AG09309 (cell line): ENCODE measurements at regions not wholly inside any gene's neighbourhood (a gene's known extent, or its start where the extent isn't known, plus 50 kb on each side); places are given as distances from the start of the nearest gene placed in this dataset.

ENCODE experiments used
- DNase-seq: peaks from one replicate; pipeline ENCODE4 v3.0.0-alpha.2; 2010; ENCODE audit warnings: low read depth
- H3K4me3 ChIP-seq: 2 replicates; pipeline ENCODE4 v1.5.1; 2011; ENCODE audit warnings: mild to moderate bottlenecking, low read depth, low read length, moderate library complexity; ENCODE audit not compliant: control insufficient read depth
- TF ChIP-seq, protein P1 (sequence below): IDR thresholded peaks from 2 replicates; pipeline ENCODE4 v1.5.1; 2011; ENCODE audit warnings: mild to moderate bottlenecking, low read depth, low read length, inconsistent platforms; ENCODE audit not compliant: insufficient read depth, control insufficient read depth; ENCODE audit errors: missing control alignments

GRCh38 chr2:175612280-175612679 lies 389.8 kb downstream of the LNPK start:
- no peak overlapping the region for H3K4me3 ChIP-seq
- TF ChIP-seq, protein P1, sequence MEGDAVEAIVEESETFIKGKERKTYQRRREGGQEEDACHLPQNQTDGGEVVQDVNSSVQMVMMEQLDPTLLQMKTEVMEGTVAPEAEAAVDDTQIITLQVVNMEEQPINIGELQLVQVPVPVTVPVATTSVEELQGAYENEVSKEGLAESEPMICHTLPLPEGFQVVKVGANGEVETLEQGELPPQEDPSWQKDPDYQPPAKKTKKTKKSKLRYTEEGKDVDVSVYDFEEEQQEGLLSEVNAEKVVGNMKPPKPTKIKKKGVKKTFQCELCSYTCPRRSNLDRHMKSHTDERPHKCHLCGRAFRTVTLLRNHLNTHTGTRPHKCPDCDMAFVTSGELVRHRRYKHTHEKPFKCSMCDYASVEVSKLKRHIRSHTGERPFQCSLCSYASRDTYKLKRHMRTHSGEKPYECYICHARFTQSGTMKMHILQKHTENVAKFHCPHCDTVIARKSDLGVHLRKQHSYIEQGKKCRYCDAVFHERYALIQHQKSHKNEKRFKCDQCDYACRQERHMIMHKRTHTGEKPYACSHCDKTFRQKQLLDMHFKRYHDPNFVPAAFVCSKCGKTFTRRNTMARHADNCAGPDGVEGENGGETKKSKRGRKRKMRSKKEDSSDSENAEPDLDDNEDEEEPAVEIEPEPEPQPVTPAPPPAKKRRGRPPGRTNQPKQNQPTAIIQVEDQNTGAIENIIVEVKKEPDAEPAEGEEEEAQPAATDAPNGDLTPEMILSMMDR = no peak
- DNase-seq = no peak

- no peak overlapping the region for H3K4me3 ChIP-seq
- peak; percentile 62 for DNase-seq
- TF ChIP-seq, protein P1 = no peak
Measured at GRCh38 chr2:175606010-175606841, 395.8 kb downstream of the LNPK start.

GRCh38 chr2:175605640-175606009 lies 396.4 kb downstream of the LNPK start:
- no peak for DNase-seq
- TF ChIP-seq, protein P1 = no peak
- no peak overlapping the region for H3K4me3 ChIP-seq

- no peak overlapping the region for H3K4me3 ChIP-seq
- TF ChIP-seq, protein P1 = no peak
- DNase-seq = no peak
Measured at GRCh38 chr2:175601969-175602368, 400.1 kb downstream of the LNPK start.

- TF ChIP-seq, protein P1 = no peak
- H3K4me3 ChIP-seq = no peak overlapping the region
- DNase-seq = peak; percentile 85
Measured at GRCh38 chr2:175599966-175600831, 401.9 kb downstream of the LNPK start.

DNA sequence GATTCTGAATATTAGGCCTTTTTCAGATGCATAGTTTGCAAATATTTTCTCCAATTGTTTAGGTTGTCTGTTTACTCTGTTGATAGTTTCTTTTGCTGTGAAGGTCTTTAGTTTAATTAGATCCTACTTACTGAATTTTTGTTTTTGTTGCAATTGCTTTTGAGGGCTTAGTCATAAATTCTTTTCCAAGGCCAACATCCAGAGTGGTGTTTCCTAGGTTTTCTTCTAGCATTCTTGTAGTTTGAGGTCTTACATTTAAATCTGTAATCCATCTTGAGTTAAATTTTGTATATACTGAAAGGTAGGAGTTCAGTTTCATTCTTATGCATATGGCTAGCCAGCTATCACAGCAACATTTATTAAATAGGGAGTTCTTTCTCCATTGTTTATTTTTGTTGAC lies 404.8 kb downstream of the LNPK start:
- DNase-seq = no peak
- TF ChIP-seq, protein P1 = no peak
- H3K4me3 ChIP-seq = no peak overlapping the region
